H9 (cell line): ENCODE measurements at regions not wholly inside any gene's neighbourhood (a gene's known extent, or its start where the extent isn't known, plus 50 kb on each side); places are given as distances from the start of the nearest gene placed in this dataset.
"Not testable (repeated sequence)": the region's sequence is repeated elsewhere in the genome, so short reads cannot be mapped to it uniquely, and the experiment has no call there.

Experiments
- DNase-seq: peaks from one replicate; pipeline ENCODE4 v3.0.0-alpha.2; 2017
- H2AFZ ChIP-seq: one replicate; pipeline ENCODE4 v1.6.1; 2013; ENCODE audit warnings: mild to moderate bottlenecking, low read length, control low read depth, moderate library complexity
- H2AK5ac ChIP-seq: 2 replicates; pipeline ENCODE4 v1.6.1; 2013; ENCODE audit warnings: low read length, control low read depth, mixed read lengths; ENCODE audit not compliant: insufficient read length
- H2BK120ac ChIP-seq: one replicate; pipeline ENCODE4 v1.6.1; 2013; ENCODE audit warnings: low read depth, mild to moderate bottlenecking, low read length, control low read depth, inconsistent platforms; ENCODE audit not compliant: poor library complexity, severe bottlenecking
- H2BK12ac ChIP-seq: 2 replicates; pipeline ENCODE4 v1.6.1; 2013; ENCODE audit warnings: low read length, control low read depth, mixed read lengths, low read depth; ENCODE audit not compliant: insufficient read length
- H2BK15ac ChIP-seq: 2 replicates; pipeline ENCODE4 v1.6.1; 2013; ENCODE audit warnings: low read depth, low read length, control low read depth
- H2BK20ac ChIP-seq: one replicate; pipeline ENCODE4 v1.6.1; 2013; ENCODE audit warnings: low read depth, mild to moderate bottlenecking, low read length, control low read depth, inconsistent platforms; ENCODE audit not compliant: poor library complexity, severe bottlenecking
- H2BK5ac ChIP-seq: 2 replicates; pipeline ENCODE4 v1.6.1; 2013; ENCODE audit warnings: low read length, control low read depth, mixed read lengths; ENCODE audit not compliant: insufficient read length
- H3K14ac ChIP-seq: 2 replicates; pipeline ENCODE4 v1.6.1; 2013; ENCODE audit warnings: low read length, control low read depth; ENCODE audit not compliant: insufficient read depth
- H3K18ac ChIP-seq: 2 replicates; pipeline ENCODE4 v1.6.1; 2013; ENCODE audit warnings: low read depth, mild to moderate bottlenecking, mixed read lengths, low read length, control low read depth; ENCODE audit not compliant: insufficient read length
- H3K23ac ChIP-seq: 2 replicates; pipeline ENCODE4 v1.6.1; 2013; ENCODE audit warnings: low read length, control low read depth, mixed read lengths, low read depth; ENCODE audit not compliant: insufficient read length
- H3K23me2 ChIP-seq: 2 replicates; pipeline ENCODE4 v1.6.1; 2013; ENCODE audit warnings: low read depth, mild to moderate bottlenecking, mixed read lengths, low read length, control low read depth; ENCODE audit not compliant: insufficient read length, poor library complexity, severe bottlenecking
- H3K27ac ChIP-seq: 2 replicates; pipeline ENCODE4 v1.5.1; 2013; ENCODE audit warnings: low read length, control low read depth, mixed read lengths, low read depth; ENCODE audit not compliant: insufficient read length
- H3K27me3 ChIP-seq: 2 replicates; pipeline ENCODE4 v1.6.1; 2013; ENCODE audit warnings: low read length, control low read depth, inconsistent platforms; ENCODE audit not compliant: insufficient read depth
- H3K4ac ChIP-seq: 2 replicates; pipeline ENCODE4 v1.6.1; 2013; ENCODE audit warnings: low read depth, mild to moderate bottlenecking, control low read depth, inconsistent platforms, low read length, moderate library complexity
- H3K4me1 ChIP-seq: 2 replicates; pipeline ENCODE4 v1.6.1; 2013; ENCODE audit warnings: low read length, control low read depth, inconsistent platforms; ENCODE audit not compliant: insufficient read depth
- H3K4me2 ChIP-seq: 2 replicates; pipeline ENCODE4 v1.6.1; 2013; ENCODE audit warnings: low read length, control low read depth, mixed read lengths; ENCODE audit not compliant: insufficient read length, insufficient read depth
- H3K56ac ChIP-seq: 2 replicates; pipeline ENCODE4 v1.6.1; 2013; ENCODE audit warnings: low read depth, mild to moderate bottlenecking, mixed read lengths, low read length, control low read depth; ENCODE audit not compliant: insufficient read length
- H3K79me1 ChIP-seq: 2 replicates; pipeline ENCODE4 v1.6.1; 2013; ENCODE audit warnings: low read depth, mild to moderate bottlenecking, moderate library complexity, low read length, control low read depth, inconsistent platforms; ENCODE audit not compliant: insufficient read depth, poor library complexity, severe bottlenecking
- H3K79me2 ChIP-seq: 2 replicates; pipeline ENCODE4 v1.6.1; 2013; ENCODE audit warnings: low read length, control low read depth, inconsistent platforms; ENCODE audit not compliant: insufficient read depth
- H3K9ac ChIP-seq: 2 replicates; pipeline ENCODE4 v1.6.1; 2013; ENCODE audit warnings: low read length, control low read depth, mixed read lengths; ENCODE audit not compliant: insufficient read length; ENCODE audit errors: extremely low read depth
- H3K9me3 ChIP-seq: one replicate; pipeline ENCODE4 v1.6.1; 2013; ENCODE audit warnings: low read depth, low read length, inconsistent platforms; ENCODE audit not compliant: control insufficient read depth
- H3T11ph ChIP-seq: one replicate; pipeline ENCODE4 v1.6.1; 2013; ENCODE audit warnings: mild to moderate bottlenecking, low read length, control low read depth, inconsistent platforms
- H4K20me1 ChIP-seq: one replicate; pipeline ENCODE4 v1.6.1; 2013; ENCODE audit not compliant: control insufficient read depth, insufficient read length, insufficient read depth
- H4K5ac ChIP-seq: 2 replicates; pipeline ENCODE4 v1.6.1; 2013; ENCODE audit warnings: low read depth, mild to moderate bottlenecking, mixed read lengths, low read length, control low read depth; ENCODE audit not compliant: insufficient read length
- H4K8ac ChIP-seq: replicated peaks from 2 replicates; pipeline ENCODE4 v1.6.1; 2013; ENCODE audit warnings: low read length, control low read depth, mixed read lengths, low read depth; ENCODE audit not compliant: insufficient read length
- H4K91ac ChIP-seq: 2 replicates; pipeline ENCODE4 v1.6.1; 2013; ENCODE audit warnings: low read depth, mild to moderate bottlenecking, moderate library complexity, mixed read lengths, low read length, control low read depth; ENCODE audit not compliant: insufficient read length
- H3K27ac Mint-ChIP-seq, 3 experiments: 2 replicates in 2 of 3; 3 replicates in 1 of 3; pipeline ENCODE4 v1.8.0; 2020 to 2021; ENCODE audit warnings: mixed read lengths in 3 of 3, mild to moderate bottlenecking in 1 of 3, moderate library complexity in 1 of 3
- H3K27me3 Mint-ChIP-seq: 2 replicates; pipeline ENCODE4 v1.8.0; 2021; ENCODE audit warnings: low read depth, mild to moderate bottlenecking, moderate library complexity, mixed read lengths
- H3K36me3 Mint-ChIP-seq, 3 experiments: 2 replicates in 2 of 3; 3 replicates in 1 of 3; pipeline ENCODE4 v1.8.0; 2020 to 2021; ENCODE audit warnings: low read depth in 3 of 3, mixed read lengths in 3 of 3; ENCODE audit not compliant: insufficient read depth in 1 of 3
- H3K4me1 Mint-ChIP-seq, 2 experiments: 2 replicates each; pipeline ENCODE4 v1.8.0; 2020; ENCODE audit warnings: mixed read lengths in 2 of 2
- H3K4me3 Mint-ChIP-seq, 2 experiments: 2 replicates in 1 of 2; 3 replicates in 1 of 2; pipeline ENCODE4 v1.8.0; 2020 to 2021; ENCODE audit warnings: mild to moderate bottlenecking in 2 of 2, mixed read lengths in 2 of 2, moderate library complexity in 1 of 2
- H3K9me3 Mint-ChIP-seq, 2 experiments: 2 replicates in 1 of 2; 3 replicates in 1 of 2; pipeline ENCODE4 v1.8.0; 2020; ENCODE audit warnings: mild to moderate bottlenecking in 2 of 2, mixed read lengths in 2 of 2, moderate library complexity in 1 of 2
- WGBS: extraction: QIAGEN DNeasy Blood & Tissue Kit; methylation state at CpG from one replicate; pipeline ENCODE4 v1.1.7; 2013; ENCODE audit warnings: missing lambda C conversion rate, low lambda C conversion rate, mixed read lengths; ENCODE audit not compliant: insufficient read length; ENCODE audit errors: extremely low coverage; 5-methylcytosine and 5-hydroxymethylcytosine counted together
- TF ChIP-seq, protein P1 (sequence below): fragments of 200-600 bp; sonication (generic); conservative IDR thresholded peaks from 3 replicates; pipeline ENCODE4 v1.8.0; 2021; ENCODE audit warnings: antibody characterized with exemption, mild to moderate bottlenecking

DNA sequence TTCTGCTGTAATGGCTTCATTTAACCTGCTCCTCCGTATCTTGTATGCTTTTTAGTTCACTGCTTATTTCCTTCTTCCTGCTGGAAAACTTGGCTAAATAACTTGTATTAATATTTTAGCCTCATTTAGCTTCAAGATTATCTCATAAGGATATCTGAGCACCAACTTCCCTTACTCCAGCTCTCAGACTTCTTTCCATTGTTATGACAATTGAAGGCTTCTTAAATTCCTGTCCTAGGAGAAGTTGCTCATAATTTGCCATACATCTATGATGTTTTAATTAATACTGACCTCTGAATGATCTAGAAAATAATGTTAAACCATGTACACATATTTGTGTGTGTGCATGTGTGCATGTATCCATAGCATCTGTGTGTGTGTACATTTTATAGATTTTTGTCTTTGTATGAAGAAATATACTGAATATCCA lies 1524.4 kb upstream of the TPTE start:
- H3K79me1 ChIP-seq = no peaks in the 10 kb centered on the region
- H3K27ac ChIP-seq = no peak overlapping the region
- no peak for DNase-seq
- no peak overlapping the region for H2AK5ac ChIP-seq
- TF ChIP-seq, protein P1, sequence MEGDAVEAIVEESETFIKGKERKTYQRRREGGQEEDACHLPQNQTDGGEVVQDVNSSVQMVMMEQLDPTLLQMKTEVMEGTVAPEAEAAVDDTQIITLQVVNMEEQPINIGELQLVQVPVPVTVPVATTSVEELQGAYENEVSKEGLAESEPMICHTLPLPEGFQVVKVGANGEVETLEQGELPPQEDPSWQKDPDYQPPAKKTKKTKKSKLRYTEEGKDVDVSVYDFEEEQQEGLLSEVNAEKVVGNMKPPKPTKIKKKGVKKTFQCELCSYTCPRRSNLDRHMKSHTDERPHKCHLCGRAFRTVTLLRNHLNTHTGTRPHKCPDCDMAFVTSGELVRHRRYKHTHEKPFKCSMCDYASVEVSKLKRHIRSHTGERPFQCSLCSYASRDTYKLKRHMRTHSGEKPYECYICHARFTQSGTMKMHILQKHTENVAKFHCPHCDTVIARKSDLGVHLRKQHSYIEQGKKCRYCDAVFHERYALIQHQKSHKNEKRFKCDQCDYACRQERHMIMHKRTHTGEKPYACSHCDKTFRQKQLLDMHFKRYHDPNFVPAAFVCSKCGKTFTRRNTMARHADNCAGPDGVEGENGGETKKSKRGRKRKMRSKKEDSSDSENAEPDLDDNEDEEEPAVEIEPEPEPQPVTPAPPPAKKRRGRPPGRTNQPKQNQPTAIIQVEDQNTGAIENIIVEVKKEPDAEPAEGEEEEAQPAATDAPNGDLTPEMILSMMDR = no peak
- no peaks in the 10 kb centered on the region for H3K27me3 ChIP-seq
- H3K4me2 ChIP-seq = no peak overlapping the region
- no peak overlapping the region for H3K9ac ChIP-seq
- no peak overlapping the region for H3K56ac ChIP-seq
- no peak overlapping the region for H3K4me3 Mint-ChIP-seq
- H3K23ac ChIP-seq = no peak overlapping the region
- H2BK5ac ChIP-seq = no peak overlapping the region
- H4K5ac ChIP-seq = no peak overlapping the region
- H2AFZ ChIP-seq = no peak overlapping the region
- H4K91ac ChIP-seq = no peak overlapping the region
- no peak overlapping the region for H3K4ac ChIP-seq
- no peak overlapping the region for H2BK120ac ChIP-seq
- no peak overlapping the region for H3T11ph ChIP-seq
- peaks cover 22 to 63% (median 34%) of the 10 kb centered on the region in 3 experiments for H3K36me3 Mint-ChIP-seq
- H2BK20ac ChIP-seq = no peak overlapping the region
- H2BK12ac ChIP-seq = no peak overlapping the region
- no peaks in the 10 kb centered on the region for H4K20me1 ChIP-seq
- H3K4me1 Mint-ChIP-seq = no peaks in the 10 kb centered on the region
- peaks cover 90 to 94% of the 10 kb centered on the region in 2 experiments for H3K9me3 Mint-ChIP-seq
- no peak overlapping the region for H3K14ac ChIP-seq
- no peak overlapping the region for H3K27ac Mint-ChIP-seq
- no peak overlapping the region for H3K18ac ChIP-seq
- no peaks in the 10 kb centered on the region for H3K79me2 ChIP-seq
- H2BK15ac ChIP-seq = no peak overlapping the region
- no peak overlapping the region for H4K8ac ChIP-seq
- H3K23me2 ChIP-seq = peaks cover 4% of the 10 kb centered on the region
- WGBS = no CpG with 5 or more reads among the region's 1 CpG
- peaks cover 80% of the 10 kb centered on the region for H3K9me3 ChIP-seq
- no peaks in the 10 kb centered on the region for H3K4me1 ChIP-seq
- peaks cover 4% of the 10 kb centered on the region for H3K27me3 Mint-ChIP-seq

DNA sequence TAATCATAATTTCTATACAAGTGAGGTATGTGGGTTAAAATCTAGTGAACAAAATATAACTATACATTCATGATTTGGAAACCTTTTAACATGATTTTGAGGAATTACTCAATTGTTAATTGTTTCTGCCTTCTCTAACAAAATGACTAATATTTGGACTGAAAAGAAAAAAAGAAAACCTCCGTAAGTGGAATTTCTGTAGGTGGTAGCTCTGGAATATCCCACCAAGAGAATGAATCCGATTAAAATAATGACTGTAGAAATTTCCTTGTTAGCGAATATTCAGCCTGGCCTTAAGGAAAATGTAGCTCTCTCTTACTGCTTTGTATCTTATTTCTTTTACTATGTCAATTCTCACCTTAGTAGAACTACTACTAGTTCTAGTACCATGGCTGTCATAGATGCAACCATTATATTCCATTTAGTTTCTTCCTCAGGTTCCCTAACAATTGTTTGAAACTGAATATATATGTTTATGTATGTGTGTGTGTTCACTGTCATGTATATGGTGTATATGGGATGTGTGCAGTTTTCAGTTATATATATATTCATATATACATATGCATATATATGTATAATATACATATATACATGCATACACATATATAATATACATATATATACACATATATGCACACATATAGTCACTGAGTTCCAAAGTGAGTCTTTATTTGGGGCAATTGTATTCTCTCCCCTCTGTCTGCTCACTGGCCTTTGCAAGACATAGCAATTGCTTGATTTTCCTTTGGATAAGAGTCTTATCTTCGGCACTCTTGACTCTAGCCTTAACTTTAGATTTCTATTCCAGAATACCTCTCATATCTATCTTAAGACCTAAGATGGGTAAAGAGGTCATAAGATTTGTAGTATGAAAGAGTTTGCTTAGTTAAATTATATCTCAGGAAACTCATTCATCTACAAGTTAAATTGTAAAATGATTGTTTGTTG lies 1523.7 kb upstream of the TPTE start:
- not testable (repeated sequence) for H2BK20ac ChIP-seq, H2AK5ac ChIP-seq, H4K5ac ChIP-seq, H4K91ac ChIP-seq, H3K27me3 Mint-ChIP-seq, H3K9ac ChIP-seq, H3K79me1 ChIP-seq, H2AFZ ChIP-seq, H3K27ac ChIP-seq, H3K4me2 ChIP-seq, H4K8ac ChIP-seq, H3K56ac ChIP-seq, H3K4me1 Mint-ChIP-seq, H3K79me2 ChIP-seq, H3T11ph ChIP-seq, H3K18ac ChIP-seq, H3K14ac ChIP-seq, H3K27me3 ChIP-seq, H3K27ac Mint-ChIP-seq, H2BK120ac ChIP-seq, H2BK12ac ChIP-seq, H3K4me1 ChIP-seq, H3K4me3 Mint-ChIP-seq, H2BK15ac ChIP-seq, DNase-seq, H3K23me2 ChIP-seq, H4K20me1 ChIP-seq, H2BK5ac ChIP-seq, H3K4ac ChIP-seq, H3K23ac ChIP-seq
- peaks cover 89 to 94% of the 10 kb centered on the region in 2 experiments for H3K9me3 Mint-ChIP-seq
- peaks cover 19 to 61% (median 29%) of the 10 kb centered on the region in 3 experiments for H3K36me3 Mint-ChIP-seq
- WGBS = no CpG with 5 or more reads among the region's 4 CpGs
- peaks cover 80% of the 10 kb centered on the region for H3K9me3 ChIP-seq
